Smooth muscle cell (in vitro differentiated cells): ENCODE measurements at regions not wholly inside any gene's neighbourhood (a gene's known extent, or its start where the extent isn't known, plus 50 kb on each side); places are given as distances from the start of the nearest gene placed in this dataset.

Experiments used
- DNase-seq: peaks from one replicate; lab custom pipeline; 2025; ENCODE audit not compliant: unreplicated experiment; lab: John Stamatoyannopoulos, UW
- H2AFZ ChIP-seq: fragments of 200-600 bp; sonication (generic); 2 replicates; pipeline ENCODE4 v1.6.0; 2016; ENCODE audit warnings: antibody characterized with exemption, low read depth, mild to moderate bottlenecking
- H3F3A ChIP-seq: fragments of 200-600 bp; sonication (generic); 2 replicates; pipeline ENCODE4 v1.6.0; 2017; ENCODE audit warnings: antibody characterized with exemption, low read depth
- H3K27ac ChIP-seq: fragments of 200-600 bp; sonication (generic); 2 replicates; pipeline ENCODE4 v1.5.1; 2016; ENCODE audit warnings: low read depth, mild to moderate bottlenecking
- H3K27me3 ChIP-seq: fragments of 200-600 bp; sonication (generic); 2 replicates; pipeline ENCODE4 v1.6.1; 2016; ENCODE audit warnings: low read depth, mild to moderate bottlenecking
- H3K36me3 ChIP-seq: fragments of 200-600 bp; sonication (generic); 2 replicates; pipeline ENCODE4 v1.5.1; 2016; ENCODE audit warnings: low read depth
- H3K4me1 ChIP-seq: fragments of 200-600 bp; sonication (generic); 2 replicates; pipeline ENCODE4 v1.5.1; 2016; ENCODE audit warnings: low read depth
- H3K4me2 ChIP-seq: fragments of 200-600 bp; sonication (generic); 2 replicates; pipeline ENCODE4 v1.6.0; 2016; ENCODE audit warnings: mild to moderate bottlenecking
- H3K4me3 ChIP-seq: fragments of 200-600 bp; sonication (generic); 2 replicates; pipeline ENCODE4 v1.5.1; 2016; ENCODE audit warnings: mild to moderate bottlenecking
- H3K79me2 ChIP-seq: fragments of 200-600 bp; sonication (generic); 2 replicates; pipeline ENCODE4 v1.6.0; 2016; ENCODE audit warnings: low read depth, mild to moderate bottlenecking
- H3K9ac ChIP-seq: fragments of 200-600 bp; sonication (generic); 2 replicates; pipeline ENCODE4 v1.6.0; 2016; ENCODE audit warnings: low read depth
- H3K9me3 ChIP-seq: fragments of 200-600 bp; sonication (generic); replicated peaks from 2 replicates; pipeline ENCODE4 v1.5.1; 2016; ENCODE audit warnings: low read depth
- H4K20me1 ChIP-seq: fragments of 200-600 bp; sonication (generic); 2 replicates; pipeline ENCODE4 v1.6.0; 2016; ENCODE audit warnings: low read depth
- WGBS: methylation state at CpG from one replicate; pipeline ENCODE4 v1.1.7; 2016; ENCODE audit warnings: low lambda C conversion rate; 5-methylcytosine and 5-hydroxymethylcytosine counted together
- TF ChIP-seq, protein P1 (sequence below): fragments of 200-600 bp; sonication (generic); IDR thresholded peaks from 2 replicates; pipeline ENCODE4 v1.5.1; 2017; ENCODE audit warnings: borderline replicate concordance, mild to moderate bottlenecking, antibody characterized with exemption; ENCODE audit not compliant: insufficient read depth, poor library complexity, severe bottlenecking

DNA sequence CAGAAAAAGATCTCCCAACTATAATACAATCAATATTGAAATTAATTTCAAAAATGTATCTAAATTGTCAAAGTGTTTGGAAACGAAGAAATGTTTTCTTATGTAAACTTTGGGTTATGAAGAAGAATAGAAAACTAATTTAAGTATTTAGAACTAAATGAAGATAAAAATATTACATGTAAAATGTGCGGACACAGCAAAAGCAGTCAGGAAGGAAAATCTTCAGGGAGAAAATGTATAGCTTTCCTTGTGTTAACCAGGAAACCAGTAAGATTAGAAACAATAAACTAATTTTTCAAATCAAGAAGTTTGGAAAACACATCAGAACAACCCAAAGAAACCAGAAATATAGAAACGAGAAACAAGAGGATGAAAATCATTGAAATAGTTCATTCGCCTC lies 466.5 kb downstream of the BRD1 start:
- H3K9ac ChIP-seq = no peak overlapping the region

DNA sequence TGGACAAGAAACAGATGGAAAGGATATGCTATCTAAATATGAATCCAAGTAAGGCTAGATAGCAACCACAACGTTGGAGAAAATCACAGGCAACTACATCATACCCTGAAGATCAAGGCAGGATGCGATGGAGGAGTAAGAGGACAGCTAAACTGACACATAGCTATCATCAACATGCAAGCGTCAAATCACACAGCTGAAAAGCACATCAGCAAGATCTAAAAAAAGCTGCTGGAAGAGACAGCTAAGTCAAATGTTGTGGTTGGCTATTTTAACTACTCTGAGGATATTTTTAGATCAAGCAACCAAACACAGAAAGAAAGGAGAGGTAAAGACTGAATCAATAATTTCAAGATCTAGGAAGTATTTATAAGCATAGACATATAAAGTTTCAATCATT lies 466.9 kb downstream of the BRD1 start:
- no peaks in the 10 kb centered on the region for H3K4me1 ChIP-seq
- no peaks in the 10 kb centered on the region for H3K79me2 ChIP-seq
- H3F3A ChIP-seq = no peaks in the 10 kb centered on the region
- no peak overlapping the region for H2AFZ ChIP-seq
- H4K20me1 ChIP-seq = no peaks in the 10 kb centered on the region
- H3K4me2 ChIP-seq = no peak overlapping the region
- TF ChIP-seq, protein P1, sequence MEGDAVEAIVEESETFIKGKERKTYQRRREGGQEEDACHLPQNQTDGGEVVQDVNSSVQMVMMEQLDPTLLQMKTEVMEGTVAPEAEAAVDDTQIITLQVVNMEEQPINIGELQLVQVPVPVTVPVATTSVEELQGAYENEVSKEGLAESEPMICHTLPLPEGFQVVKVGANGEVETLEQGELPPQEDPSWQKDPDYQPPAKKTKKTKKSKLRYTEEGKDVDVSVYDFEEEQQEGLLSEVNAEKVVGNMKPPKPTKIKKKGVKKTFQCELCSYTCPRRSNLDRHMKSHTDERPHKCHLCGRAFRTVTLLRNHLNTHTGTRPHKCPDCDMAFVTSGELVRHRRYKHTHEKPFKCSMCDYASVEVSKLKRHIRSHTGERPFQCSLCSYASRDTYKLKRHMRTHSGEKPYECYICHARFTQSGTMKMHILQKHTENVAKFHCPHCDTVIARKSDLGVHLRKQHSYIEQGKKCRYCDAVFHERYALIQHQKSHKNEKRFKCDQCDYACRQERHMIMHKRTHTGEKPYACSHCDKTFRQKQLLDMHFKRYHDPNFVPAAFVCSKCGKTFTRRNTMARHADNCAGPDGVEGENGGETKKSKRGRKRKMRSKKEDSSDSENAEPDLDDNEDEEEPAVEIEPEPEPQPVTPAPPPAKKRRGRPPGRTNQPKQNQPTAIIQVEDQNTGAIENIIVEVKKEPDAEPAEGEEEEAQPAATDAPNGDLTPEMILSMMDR = no peak
- 60% methylated on average over 3 of the region's 3 CpGs for WGBS
- no peak overlapping the region for H3K27ac ChIP-seq
- peaks cover 5% of the 10 kb centered on the region for H3K27me3 ChIP-seq
- no peaks in the 10 kb centered on the region for H3K9me3 ChIP-seq
- no peak overlapping the region for H3K4me3 ChIP-seq
- DNase-seq = no peak
- no peaks in the 10 kb centered on the region for H3K36me3 ChIP-seq
- no peak overlapping the region for H3K9ac ChIP-seq

More for the DNA sequence above, 466.5 kb downstream of the BRD1 start:
- Histone ChIP-seq H3K36me3 (no peaks in the 10 kb centered on the region), H3K9me3 (no peaks in the 10 kb centered on the region), H2AFZ (no peak overlapping the region), H3K4me1 (no peaks in the 10 kb centered on the region), H3K4me3 (no peak overlapping the region), H4K20me1 (no peaks in the 10 kb centered on the region), H3K79me2 (no peaks in the 10 kb centered on the region), H3K4me2 (no peak overlapping the region), H3F3A (no peaks in the 10 kb centered on the region), H3K27ac (no peak overlapping the region), H3K27me3 (peaks cover 5% of the 10 kb centered on the region)
- DNase-seq = no peak
- WGBS = 61% methylated on average over 4 of the region's 4 CpGs
- TF ChIP-seq, protein P1 = no peak

DNA sequence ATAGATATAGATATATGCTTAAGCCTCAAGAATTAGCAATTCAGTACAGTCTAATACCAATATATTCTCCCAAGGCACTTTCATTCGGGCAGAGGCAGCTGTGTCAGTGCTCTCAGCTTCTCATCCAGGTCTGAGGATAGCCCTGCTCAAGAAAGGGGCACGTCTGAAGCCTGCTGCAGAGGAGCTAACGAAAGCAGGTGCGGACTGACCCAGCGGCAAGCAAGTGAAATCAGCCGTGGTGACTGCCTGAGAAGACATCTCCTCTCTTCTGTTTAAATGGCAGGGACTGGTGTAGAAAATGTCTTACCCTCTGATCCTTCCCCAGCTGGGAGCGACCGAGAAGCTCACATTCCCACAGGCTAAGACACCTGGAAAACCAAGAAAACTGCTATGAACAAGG lies 468.6 kb downstream of the BRD1 start:
- H3F3A ChIP-seq = no peaks in the 10 kb centered on the region
- H3K4me2 ChIP-seq = no peak overlapping the region
- H4K20me1 ChIP-seq = no peaks in the 10 kb centered on the region
- no peak overlapping the region for H2AFZ ChIP-seq
- H3K9ac ChIP-seq = no peak overlapping the region
- TF ChIP-seq, protein P1 = no peak
- no peaks in the 10 kb centered on the region for H3K4me1 ChIP-seq
- no peak for DNase-seq
- WGBS = 82% methylated on average over 8 of the region's 8 CpGs
- H3K79me2 ChIP-seq = no peaks in the 10 kb centered on the region
- no peaks in the 10 kb centered on the region for H3K9me3 ChIP-seq
- no peak overlapping the region for H3K4me3 ChIP-seq
- H3K27ac ChIP-seq = no peak overlapping the region
- H3K27me3 ChIP-seq = peaks cover 5% of the 10 kb centered on the region
- H3K36me3 ChIP-seq = no peaks in the 10 kb centered on the region

DNA sequence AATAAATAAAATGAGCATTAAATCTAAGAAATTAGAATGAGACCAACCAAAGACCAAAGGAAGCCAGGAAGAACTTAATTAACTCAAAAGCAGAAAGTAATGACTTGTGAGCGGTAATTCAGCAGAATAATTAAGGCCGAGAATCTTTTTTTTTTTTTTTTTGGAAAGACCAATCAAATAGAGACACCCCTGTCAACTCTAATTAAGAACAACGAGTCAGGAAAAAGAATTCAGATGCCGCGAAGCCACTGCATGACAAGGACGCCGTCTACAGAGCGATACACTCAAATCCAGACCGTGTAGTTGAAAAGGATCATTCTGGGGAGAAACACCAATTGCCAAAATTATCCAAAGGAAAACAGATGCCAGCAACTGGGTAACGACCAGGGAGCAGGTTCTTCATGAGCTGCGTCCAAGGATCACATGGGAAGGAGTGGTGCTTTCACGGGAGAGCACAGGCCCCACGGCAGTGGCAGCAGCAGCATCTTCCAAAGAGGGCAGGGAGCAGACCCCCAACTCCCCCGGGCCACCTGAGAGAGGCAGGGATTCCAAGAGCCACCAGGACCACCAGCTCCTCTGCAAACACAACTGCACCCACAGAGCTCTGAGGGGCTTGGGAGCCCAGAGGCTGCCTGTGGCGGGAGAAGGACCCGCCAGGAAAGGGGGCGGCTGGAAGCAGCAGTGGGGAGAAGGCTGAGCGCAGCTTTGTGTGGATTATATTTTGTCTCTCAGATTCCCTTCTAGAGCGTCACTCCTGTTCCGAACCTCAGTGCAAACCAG lies 469.8 kb downstream of the BRD1 start:
- Histone ChIP-seq H3K4me2 (no peak overlapping the region), H3K4me1 (no peaks in the 10 kb centered on the region), H3K9me3 (no peaks in the 10 kb centered on the region), H3K79me2 (no peaks in the 10 kb centered on the region), H4K20me1 (no peaks in the 10 kb centered on the region), H3K36me3 (no peaks in the 10 kb centered on the region), H2AFZ (no peak overlapping the region), H3K4me3 (no peak overlapping the region), H3K27ac (no peak overlapping the region), H3K27me3 (peaks cover 5% of the 10 kb centered on the region), H3F3A (no peaks in the 10 kb centered on the region), H3K9ac (no peak overlapping the region)
- TF ChIP-seq, protein P1 = no peak
- DNase-seq = no peak
- 85% methylated on average over 20 of the region's 20 CpGs for WGBS
